MCF 10A (cell line): ENCODE measurements at regions not wholly inside any gene's neighbourhood (a gene's known extent, or its start where the extent isn't known, plus 50 kb on each side); places are given as distances from the start of the nearest gene placed in this dataset.
"Not testable (repeated sequence)": the region's sequence is repeated elsewhere in the genome, so short reads cannot be mapped to it uniquely, and the experiment has no call there.

ENCODE experiments used
- BruUV-seq: library from RNA; stranded (reverse); fragments of 400-500 nt; replicated peaks from 2 replicates; lab custom pipeline; 2021; lab: Mats Ljungman, UMichigan
- CTCF ChIA-PET: fragments of 300-600 bp; sonication (Branson Sonifier 250); formaldehyde crosslinking; extraction: SDS; loops from one replicate; lab custom pipeline; 2021; ENCODE audit warnings: antibody characterized with exemption, inconsistent platforms; lab: Yijun Ruan, JAX
- POLR2A ChIA-PET: fragments of 300-600, 350-650 bp; sonication (Branson Sonifier 250); formaldehyde crosslinking; extraction: SDS; loops from one replicate; lab custom pipeline; 2020; ENCODE audit warnings: antibody characterized with exemption, inconsistent platforms; lab: Yijun Ruan, JAX
- DNase-seq: peaks from one replicate; pipeline ENCODE4 v3.0.0-alpha.2; 2018; ENCODE audit not compliant: unreplicated experiment
- H3K27ac Mint-ChIP-seq: one replicate; pipeline ENCODE4 v1.8.0; 2022; ENCODE audit warnings: mild to moderate bottlenecking, low read depth, mixed read lengths; ENCODE audit not compliant: unreplicated experiment
- H3K27me3 Mint-ChIP-seq: one replicate; pipeline ENCODE4 v1.8.0; 2022; ENCODE audit warnings: mixed read lengths; ENCODE audit not compliant: insufficient read depth, unreplicated experiment
- H3K36me3 Mint-ChIP-seq: one replicate; pipeline ENCODE4 v1.8.0; 2022; ENCODE audit warnings: mild to moderate bottlenecking, moderate library complexity, mixed read lengths; ENCODE audit not compliant: insufficient read depth, unreplicated experiment
- H3K4me1 Mint-ChIP-seq: one replicate; pipeline ENCODE4 v1.8.0; 2022; ENCODE audit warnings: mixed read lengths; ENCODE audit not compliant: insufficient read depth, unreplicated experiment
- H3K4me3 Mint-ChIP-seq: one replicate; pipeline ENCODE4 v1.8.0; 2022; ENCODE audit warnings: mild to moderate bottlenecking, moderate library complexity, mixed read lengths; ENCODE audit not compliant: unreplicated experiment
- H3K9me3 Mint-ChIP-seq: one replicate; pipeline ENCODE4 v1.8.0; 2022; ENCODE audit warnings: mixed read lengths; ENCODE audit not compliant: unreplicated experiment
- CTCF ChIP-seq: fragments of 200-600 bp; IDR thresholded peaks from one replicate; pipeline ENCODE4 v1.8.0; 2022; ENCODE audit warnings: antibody characterized with exemption, mild to moderate bottlenecking; ENCODE audit not compliant: unreplicated experiment
- intact Hi-C: fragments of 100-400 bp; cut with micrococcal nuclease; formaldehyde crosslinking; loops from 2 replicates; pipeline ENCODE4 v1.14.1; 2022

GRCh38 chr11:101786421-101786820, 128.4 kb upstream of the CEP126 start:
- BruUV-seq, result no TSS peak
- Mint-ChIP-seq H3K27ac (no peak overlapping the region), H3K9me3 (peaks cover 11% of the 10 kb centered on the region), H3K4me1 (no peaks in the 10 kb centered on the region), H3K4me3 (no peak overlapping the region), H3K36me3 (peaks cover 6% of the 10 kb centered on the region), H3K27me3 (no peaks in the 10 kb centered on the region)
- CTCF ChIA-PET, result interaction anchor here (0.6 kb wide), 1 partner anchor 280 kb away, joined by 3 read pairs; no protein-coding TSS in a partner anchor
- POLR2A ChIA-PET, result no interaction called here
- DNase-seq, result no peak
- intact Hi-C loops, result no loop called here
- TF ChIP-seq CTCF, result no peak

GRCh38 chr11:101779167-101779566, 135.6 kb upstream of the CEP126 start:
- H3K27ac Mint-ChIP-seq, intact Hi-C loops, POLR2A ChIA-PET, H3K4me3 Mint-ChIP-seq, H3K4me1 Mint-ChIP-seq, DNase-seq, H3K27me3 Mint-ChIP-seq, H3K36me3 Mint-ChIP-seq, BruUV-seq: not testable (repeated sequence)
- H3K9me3 Mint-ChIP-seq, result peaks cover 28% of the 10 kb centered on the region
- CTCF ChIA-PET, result interaction anchor here (0.8 to 0.9 kb wide), 2 partner anchors 13 to 73 kb away, joined by 3 to 4 read pairs; no protein-coding TSS in a partner anchor

GRCh38 chr11:101777476-101777875, 137.3 kb upstream of the CEP126 start:
- H3K4me1 Mint-ChIP-seq, result no peaks in the 10 kb centered on the region
- H3K9me3 Mint-ChIP-seq, result peaks cover 22% of the 10 kb centered on the region
- no peak for TF ChIP-seq CTCF
- H3K36me3 Mint-ChIP-seq, result peaks cover 7% of the 10 kb centered on the region
- H3K27ac Mint-ChIP-seq, result no peak overlapping the region
- H3K27me3 Mint-ChIP-seq, result no peaks in the 10 kb centered on the region
- intact Hi-C loops, result no loop called here
- no peak overlapping the region for H3K4me3 Mint-ChIP-seq
- ChIA-PET CTCF (no interaction called here), POLR2A (no interaction called here)
- BruUV-seq, result no TSS peak
- DNase-seq, result no peak

GRCh38 chr11:101775033-101775432, 139.8 kb upstream of the CEP126 start:
- no TSS peak for BruUV-seq
- TF ChIP-seq CTCF, result no peak
- DNase-seq, result no peak

More at GRCh38 chr11:101775033-101775432, 139.8 kb upstream of the CEP126 start:
- CTCF ChIA-PET, result interaction anchor here (0.6 to 1.1 kb wide), 3 partner anchors 15 to 345 kb away, joined by 3 to 5 read pairs (median 4); no protein-coding TSS in a partner anchor
- Mint-ChIP-seq H3K9me3 (peaks cover 17% of the 10 kb centered on the region), H3K36me3 (peaks cover 7% of the 10 kb centered on the region), H3K4me3 (no peak overlapping the region), H3K4me1 (no peaks in the 10 kb centered on the region), H3K27ac (no peak overlapping the region), H3K27me3 (no peaks in the 10 kb centered on the region)
- POLR2A ChIA-PET, result interaction anchor here (1.3 kb wide), 1 partner anchor 16 kb away, joined by 3 read pairs; no protein-coding TSS in a partner anchor
- intact Hi-C loops, result no loop called here
